Stimulated activated CD4-positive, alpha-beta T cell treated with anti-CD3 and anti-CD28 coated beads, Interleukin-4, amount 100 ng/mL, for 4 hours (primary cell): ENCODE measurements at regions not wholly inside any gene's neighbourhood (a gene's known extent, or its start where the extent isn't known, plus 50 kb on each side); places are given as distances from the start of the nearest gene placed in this dataset.

Experiments used
- DNase-seq, 2 experiments: peaks; one replicate each; pipeline ENCODE4 v3.0.0-alpha.2; 2020

DNA sequence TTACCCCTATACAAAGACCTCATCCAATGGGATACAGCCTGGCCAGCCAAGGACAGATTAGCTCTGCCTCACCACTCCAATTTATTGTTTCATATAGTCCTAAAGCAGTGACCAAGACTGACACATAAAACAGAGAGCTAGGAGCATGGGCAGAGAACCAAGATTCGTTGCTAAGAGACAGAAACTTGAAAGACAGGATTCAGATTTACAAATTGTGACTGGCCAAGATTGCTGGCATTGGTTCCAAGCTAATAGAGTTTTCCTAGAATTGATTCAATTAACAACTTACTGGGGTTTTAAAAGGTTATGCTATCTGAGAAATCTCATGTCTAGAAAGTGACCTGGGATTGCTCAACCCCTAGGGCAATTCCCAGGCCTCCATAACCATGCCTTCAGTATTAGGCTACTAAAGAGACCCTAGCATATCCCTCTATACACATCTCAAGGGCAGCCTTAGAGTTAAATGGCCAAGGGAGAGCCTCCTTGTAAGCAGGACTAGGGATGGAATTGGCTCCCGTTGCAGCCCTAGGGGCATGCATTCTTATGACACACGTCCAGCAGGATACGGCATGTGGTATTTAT, 75.6 kb downstream of the ICOS start:
- DNase-seq: no peak

DNA sequence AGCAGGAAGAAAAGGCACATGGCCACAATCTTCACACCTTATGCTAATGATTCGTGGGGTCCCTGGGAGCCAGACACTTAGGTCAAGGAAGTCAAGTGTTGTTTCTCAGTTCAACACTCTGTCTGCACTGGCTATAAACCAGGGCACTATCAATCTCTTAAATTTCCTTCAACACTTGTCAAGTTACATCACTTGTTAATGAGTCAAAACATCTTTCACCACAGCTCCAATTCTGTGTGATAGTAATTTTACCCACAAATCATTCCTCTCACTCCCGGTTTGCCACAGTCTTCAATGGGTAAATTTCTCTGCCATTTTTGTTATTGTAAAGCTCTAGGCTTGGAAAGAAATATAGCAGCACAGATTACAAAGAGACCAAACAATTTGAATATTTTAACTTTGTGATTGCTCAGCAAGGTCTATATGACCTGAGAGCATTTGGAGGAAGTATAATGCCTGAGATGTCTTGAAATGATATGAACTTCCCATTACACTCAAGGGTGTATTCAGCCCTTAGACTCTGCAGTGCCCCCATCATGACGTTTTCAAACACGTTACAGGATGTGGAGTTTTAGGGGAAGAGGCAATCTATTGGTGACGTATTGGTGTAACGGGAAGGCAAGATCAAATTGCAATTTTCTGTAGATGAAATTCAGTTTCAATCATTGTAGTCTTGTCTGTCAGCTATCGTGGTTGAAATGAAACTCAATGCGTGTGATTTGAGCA, 78.7 kb downstream of the ICOS start:
- peak in 1 of 2 experiments; percentile 20 for DNase-seq

- DNase-seq: no peak
Observed at GRCh38 chr2:204018717-204019116, 82.2 kb downstream of the ICOS start.

- DNase-seq: peak; percentile 39 to 61
Observed at GRCh38 chr2:204019572-204020501, 83.3 kb downstream of the ICOS start.

DNA sequence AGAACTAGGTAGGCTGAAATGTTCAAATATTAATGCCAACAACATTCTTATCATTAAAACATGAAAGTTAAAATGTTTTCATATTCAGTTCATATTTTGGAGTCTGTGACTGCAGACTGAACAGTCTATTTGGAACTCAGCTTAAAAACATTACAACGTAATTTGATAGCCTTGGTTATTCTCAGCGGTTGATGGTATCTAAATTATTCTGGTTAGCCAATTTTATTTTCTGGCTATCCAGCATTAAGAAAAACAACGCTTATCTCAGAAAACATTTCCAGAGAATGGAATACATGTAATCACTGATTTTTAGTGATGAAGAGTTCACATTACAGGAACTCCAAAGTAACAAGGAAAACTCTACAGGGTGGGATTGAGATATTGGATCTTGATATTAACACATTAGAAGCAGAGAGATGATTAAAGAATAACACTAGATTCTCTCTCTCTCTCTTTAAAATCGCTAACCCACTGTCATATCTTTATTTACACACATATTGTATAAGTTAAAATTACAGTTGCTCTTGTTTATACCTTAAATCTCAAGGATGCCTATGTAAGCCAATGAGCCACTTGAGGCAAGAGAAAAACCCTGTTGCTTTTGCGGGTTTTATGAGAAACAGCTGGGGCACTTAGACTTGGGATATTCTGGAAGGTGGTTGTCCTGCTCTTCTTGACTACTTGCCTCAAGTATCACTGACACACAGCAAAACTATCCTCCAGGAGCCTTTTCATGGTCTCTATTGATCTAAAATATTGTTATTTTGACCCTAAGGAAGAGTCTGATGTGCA, 84.9 kb downstream of the ICOS start:
- DNase-seq: no peak

- DNase-seq: no peak
Observed at GRCh38 chr2:204022550-204022949, 86.0 kb downstream of the ICOS start.

DNA sequence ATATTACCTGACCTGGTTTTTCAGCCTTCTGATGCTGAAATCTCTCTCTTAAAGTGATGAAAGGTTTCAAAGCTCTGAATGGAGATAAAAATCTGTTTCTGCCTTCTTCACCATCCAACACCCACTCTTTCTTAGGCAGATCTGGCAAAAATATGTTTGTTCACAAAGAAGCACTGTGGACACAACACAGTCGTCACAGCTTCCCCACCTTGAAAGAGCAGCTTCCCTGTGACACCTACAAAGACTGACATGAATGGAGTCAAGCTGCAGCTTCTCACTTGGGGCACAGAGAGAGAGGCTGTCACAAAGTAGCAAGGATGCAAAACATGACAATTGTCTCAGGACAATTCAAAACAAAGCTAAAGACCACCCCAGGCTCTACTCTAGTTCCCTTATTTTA, 86.5 kb downstream of the ICOS start:
- no peak for DNase-seq

- no peak for DNase-seq
Observed at GRCh38 chr2:204024503-204024902, 87.9 kb downstream of the ICOS start.

DNA sequence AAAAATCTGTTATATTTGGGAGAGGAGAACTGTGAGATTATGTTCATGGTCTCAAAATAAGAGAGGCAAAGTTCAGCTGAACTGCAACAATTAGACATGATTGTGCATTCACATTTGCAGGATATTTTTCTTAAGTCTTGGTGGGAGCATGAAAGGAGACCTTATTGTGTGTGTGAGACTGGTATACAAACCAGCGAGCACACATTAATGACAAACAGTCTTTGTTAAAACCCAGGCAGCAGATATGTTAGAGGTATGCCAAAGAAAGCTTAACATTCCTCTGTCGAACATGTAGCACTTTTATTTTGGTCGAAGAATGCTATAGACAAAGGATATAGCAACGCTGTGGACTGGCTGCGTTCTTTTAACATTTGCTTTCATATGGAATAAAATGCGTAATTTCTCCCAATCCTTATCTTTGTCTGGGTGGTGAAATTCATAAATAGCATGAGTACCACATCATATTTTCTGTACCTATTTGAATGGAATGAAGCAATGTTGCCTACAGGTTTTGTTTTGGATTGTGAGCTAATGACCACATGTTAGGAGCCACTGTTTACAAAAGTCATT, 88.4 kb downstream of the ICOS start:
- DNase-seq: no peak

DNA sequence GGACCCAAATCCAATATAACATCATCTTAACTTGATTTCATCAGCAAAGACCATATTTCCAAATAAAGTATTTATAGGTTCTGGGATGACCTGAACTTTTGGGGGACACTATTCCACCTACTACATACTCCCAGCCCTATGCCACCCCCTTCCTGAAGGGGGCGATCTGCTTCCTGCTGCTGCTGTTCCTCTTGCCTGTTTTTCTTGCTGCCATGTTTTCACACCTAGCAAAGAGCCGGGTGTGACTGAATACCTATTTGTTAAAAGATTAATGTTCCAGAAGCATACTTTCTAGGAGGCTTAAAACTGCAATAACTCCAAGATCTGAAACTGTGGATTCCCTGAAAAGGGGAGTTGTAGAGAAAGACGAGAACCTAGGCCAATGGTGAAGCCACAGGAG, 89.7 kb downstream of the ICOS start:
- no peak for DNase-seq

- DNase-seq: peak in 1 of 2 experiments; percentile 13
Observed at GRCh38 chr2:204027091-204027490, 90.5 kb downstream of the ICOS start.

DNA sequence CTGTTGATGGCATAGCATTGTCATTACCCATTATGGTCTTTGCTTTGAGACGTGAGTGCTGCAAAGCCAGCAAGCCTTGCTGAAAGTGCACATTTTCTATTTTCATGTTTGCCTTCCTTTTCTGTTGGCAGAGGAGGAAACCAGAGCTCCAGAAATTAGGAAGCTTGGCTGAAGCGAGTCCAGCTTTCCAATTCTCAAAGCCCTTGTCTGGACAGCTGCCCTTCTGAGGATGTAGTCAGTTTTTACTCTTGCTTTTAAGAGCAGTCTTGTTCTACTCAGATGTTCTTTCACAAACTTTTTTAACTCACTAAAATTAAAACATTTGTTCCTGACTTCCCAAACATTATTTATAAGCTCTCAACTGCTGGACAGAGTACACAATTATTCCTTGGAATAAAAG, 93.8 kb downstream of the ICOS start:
- no peak for DNase-seq

DNA sequence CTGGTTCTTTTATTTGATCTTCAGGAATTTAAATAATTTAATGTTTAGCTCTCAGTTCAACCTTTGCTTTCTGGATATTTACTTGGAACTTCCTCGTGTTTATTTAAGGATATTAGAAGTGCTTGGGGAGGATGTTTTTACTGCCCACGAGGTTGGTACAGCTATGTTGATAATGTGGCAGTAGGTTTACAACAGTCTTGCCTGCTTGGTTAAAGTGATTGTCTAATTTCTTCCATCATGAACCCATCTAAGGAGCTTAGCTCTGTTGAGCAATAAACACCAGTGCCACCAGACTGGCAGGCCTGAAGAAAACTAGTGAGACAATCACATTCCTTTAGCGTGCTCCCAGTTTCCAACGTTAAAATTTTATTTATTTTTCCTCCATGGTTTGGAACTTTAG, 94.5 kb downstream of the ICOS start:
- DNase-seq: no peak

- DNase-seq: no peak
Observed at GRCh38 chr2:204032301-204032700, 95.7 kb downstream of the ICOS start.

DNA sequence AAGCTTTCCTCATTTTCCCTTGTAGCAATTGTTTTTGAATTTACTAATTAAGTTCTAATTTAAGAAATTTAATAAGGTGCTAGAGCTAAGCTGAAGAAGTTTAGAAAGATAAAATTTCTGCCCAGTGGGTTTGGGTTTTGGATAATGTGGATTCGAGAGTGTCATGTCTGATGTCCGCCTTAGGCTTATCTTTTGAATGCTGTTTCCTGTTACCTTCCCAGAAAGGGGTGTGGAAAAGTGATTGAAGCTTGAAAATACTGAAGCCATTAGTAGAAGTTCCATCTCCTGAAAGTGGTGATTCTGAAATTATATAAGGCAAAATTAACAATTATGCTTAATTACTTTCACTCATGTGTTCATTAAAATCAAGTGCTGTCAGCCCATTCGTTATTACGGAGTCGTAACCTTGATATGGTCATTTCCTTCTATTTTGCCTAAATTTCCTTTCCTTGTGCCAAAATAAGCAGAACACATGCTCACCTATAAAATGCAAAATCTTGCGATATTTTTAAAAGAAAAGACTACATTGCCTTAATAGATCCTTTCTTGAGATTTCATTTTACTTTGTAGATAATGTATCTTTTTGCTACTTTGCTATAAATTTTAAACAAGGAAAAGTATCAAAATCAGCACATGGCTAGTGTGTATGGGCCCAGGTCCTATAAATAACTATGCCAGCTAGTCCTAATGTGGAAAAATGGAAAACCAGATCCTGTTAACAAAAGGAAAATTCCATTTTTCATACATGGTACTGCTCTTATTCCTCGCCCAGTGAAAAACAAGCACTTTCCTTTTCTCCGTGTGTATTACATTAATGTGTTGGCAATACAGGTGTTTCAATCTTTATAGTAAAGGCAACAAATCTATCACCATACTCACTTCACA, 97.3 kb downstream of the ICOS start:
- DNase-seq: no peak

DNA sequence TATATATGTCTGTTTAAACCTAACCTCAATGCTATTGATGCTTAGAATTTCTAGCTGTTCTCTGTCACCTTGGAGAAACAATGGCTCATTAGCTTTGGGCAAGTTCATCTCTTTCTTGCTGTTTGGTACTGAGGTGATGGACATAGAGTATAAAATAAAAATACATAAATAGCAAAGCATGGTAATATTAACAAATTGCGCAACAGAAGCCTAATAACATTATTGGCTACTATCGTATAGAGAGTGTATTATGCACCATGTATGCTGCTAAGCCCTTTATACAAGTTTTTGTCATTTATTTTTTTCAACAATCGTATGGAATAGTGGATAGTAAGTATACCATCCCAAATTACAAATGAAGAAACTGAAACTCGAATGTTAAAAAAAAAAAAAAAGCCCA, 100.1 kb downstream of the ICOS start:
- DNase-seq: no peak

DNA sequence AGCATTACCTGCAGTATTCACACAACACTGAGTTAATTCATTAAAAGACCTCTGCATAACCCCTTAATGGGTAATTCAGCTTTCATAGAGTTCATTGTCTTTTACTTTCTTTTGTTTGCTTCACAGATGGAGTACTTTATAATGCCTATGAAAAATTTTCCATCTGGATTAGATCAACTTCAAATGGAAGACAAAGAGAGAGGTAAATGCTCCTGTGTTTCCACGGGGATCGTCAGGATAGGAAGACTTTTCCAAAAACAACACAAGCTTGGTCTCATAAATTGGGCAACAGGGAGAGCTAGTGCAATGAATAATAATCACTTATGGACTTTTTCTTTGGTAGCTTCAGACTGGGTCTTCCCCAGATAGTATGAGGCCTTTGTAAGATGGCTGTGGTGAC, 100.7 kb downstream of the ICOS start:
- DNase-seq: no peak

DNA sequence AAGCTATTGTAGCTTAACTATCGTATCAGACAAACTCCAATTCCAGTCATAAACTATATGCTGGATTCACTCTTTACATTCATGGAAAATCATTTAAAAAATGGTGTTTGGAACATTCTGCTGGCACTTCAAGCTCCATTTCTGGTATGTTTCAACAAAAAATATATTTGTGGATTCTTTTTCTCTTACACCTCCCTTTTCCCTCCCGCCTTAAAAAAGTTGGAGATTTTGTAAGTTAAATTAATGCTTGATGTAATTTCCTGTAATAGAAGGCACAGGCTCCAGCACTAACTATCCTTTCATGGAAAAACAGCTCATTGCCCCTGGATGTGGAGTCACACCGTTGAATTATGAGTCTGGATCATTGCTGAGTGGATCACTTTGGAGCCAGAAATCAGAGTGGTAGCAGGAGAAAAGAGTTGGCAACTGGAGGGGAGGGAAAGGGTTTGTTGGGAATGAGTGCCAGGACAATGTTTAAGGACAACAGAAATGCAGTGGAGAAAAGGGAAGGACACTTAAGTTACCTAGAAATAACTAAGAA, 102.8 kb downstream of the ICOS start:
- no peak for DNase-seq

DNA sequence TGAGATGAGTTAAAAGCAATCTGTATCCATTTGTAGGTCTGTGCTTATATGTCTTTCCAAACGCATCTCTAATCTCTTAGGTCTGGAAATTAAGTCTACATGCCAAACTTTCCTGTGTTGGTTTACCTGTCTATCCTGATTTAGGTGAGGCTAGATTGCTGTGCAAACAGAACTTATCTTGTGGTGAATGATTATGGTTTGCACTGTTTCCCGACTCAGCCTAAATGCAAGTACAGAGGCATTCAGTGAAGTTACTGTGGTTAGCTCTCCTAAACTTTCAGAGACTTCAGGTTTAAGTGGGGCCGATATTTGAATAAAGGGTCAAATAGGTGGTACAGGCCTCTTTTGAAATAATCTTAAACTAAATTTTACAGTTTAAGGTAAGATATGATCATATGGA, 103.5 kb downstream of the ICOS start:
- DNase-seq: no peak

DNA sequence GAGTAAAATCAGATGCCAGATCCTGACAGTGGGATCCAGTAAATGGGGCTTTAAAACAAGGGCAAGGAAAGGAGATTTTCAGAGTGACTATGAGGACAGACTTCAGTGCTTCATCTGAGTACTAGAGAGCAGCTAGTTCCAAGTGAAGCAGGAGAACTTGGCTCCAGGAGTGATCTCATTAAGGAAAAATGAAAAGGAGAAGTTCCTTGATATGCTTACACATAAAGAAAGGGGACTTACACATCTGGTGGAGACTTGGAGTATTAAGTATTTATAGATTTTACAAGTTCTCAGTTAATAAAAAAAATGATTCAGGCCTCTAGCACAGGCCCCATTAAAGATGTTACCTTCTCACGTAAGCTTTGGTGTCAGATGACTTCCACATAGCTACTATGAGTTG, 105.8 kb downstream of the ICOS start:
- no peak for DNase-seq

GRCh38 chr2:204046145-204046544, 109.6 kb downstream of the ICOS start:
- DNase-seq: no peak
